ENCODE measurements at regions not wholly inside any gene's neighbourhood (a gene's known extent, or its start where the extent isn't known, plus 50 kb on each side); places are given as distances from the start of the nearest gene placed in this dataset.

- TF ChIP-seq CTCF (IDR thresholded peaks at IDR 0.05; ENCODE audit: low read depth, low read length) (no peak), EZH2phosphoT487 (IDR thresholded peaks at IDR 0.05; ENCODE audit: low read depth) (no peak)
Measured at GRCh38 chr2:37472959-37473358, 128.5 kb downstream of the QPCT start.

All from OCI-LY3 (cell line).